Neuronal stem cell (in vitro differentiated cells): ENCODE measurements at regions not wholly inside any gene's neighbourhood (a gene's known extent, or its start where the extent isn't known, plus 50 kb on each side); places are given as distances from the start of the nearest gene placed in this dataset.

Source experiments
- DNase-seq: peaks from one replicate; pipeline ENCODE4 v3.0.0-alpha.2; 2013; ENCODE audit warnings: low spot score
- H2AFZ ChIP-seq: one replicate; pipeline ENCODE4 v1.6.1; 2013; ENCODE audit warnings: mild to moderate bottlenecking, low read length, inconsistent platforms
- H2AK5ac ChIP-seq: 2 replicates; pipeline ENCODE4 v1.6.1; 2013; ENCODE audit warnings: low read depth, mild to moderate bottlenecking, inconsistent platforms, low read length, moderate library complexity, mixed read lengths
- H2BK120ac ChIP-seq: 2 replicates; pipeline ENCODE4 v1.6.1; 2013; ENCODE audit warnings: low read depth, mild to moderate bottlenecking, inconsistent platforms, low read length, moderate library complexity, mixed read lengths
- H2BK12ac ChIP-seq: one replicate; pipeline ENCODE4 v1.6.1; 2013; ENCODE audit warnings: low read length, inconsistent platforms
- H2BK15ac ChIP-seq: 2 replicates; pipeline ENCODE4 v1.6.1; 2013; ENCODE audit warnings: mild to moderate bottlenecking, low read length, inconsistent platforms, mixed read lengths
- H2BK5ac ChIP-seq: one replicate; pipeline ENCODE4 v1.6.1; 2013; ENCODE audit warnings: inconsistent platforms, mild to moderate bottlenecking, low read length, moderate library complexity
- H3K14ac ChIP-seq: one replicate; pipeline ENCODE4 v1.6.1; 2013; ENCODE audit warnings: low read length, inconsistent platforms
- H3K18ac ChIP-seq: 2 replicates; pipeline ENCODE4 v1.6.1; 2013; ENCODE audit warnings: low read length, inconsistent platforms
- H3K23ac ChIP-seq: 2 replicates; pipeline ENCODE4 v1.6.1; 2013; ENCODE audit warnings: low read depth, mild to moderate bottlenecking, mixed read lengths, low read length, inconsistent platforms; ENCODE audit not compliant: poor library complexity
- H3K27ac ChIP-seq: replicated peaks from 3 replicates; pipeline ENCODE4 v1.5.1; 2013; ENCODE audit warnings: low read length, inconsistent platforms
- H3K27me3 ChIP-seq, 3 experiments: 2 replicates each; pipeline ENCODE4 v1.6.1; 2013; ENCODE audit warnings: low read length in 3 of 3, mild to moderate bottlenecking in 2 of 3, inconsistent platforms in 1 of 3, low read depth in 1 of 3, mixed read lengths in 1 of 3, moderate library complexity in 1 of 3; ENCODE audit not compliant: control insufficient read depth in 3 of 3, insufficient read depth in 3 of 3
- H3K36me3 ChIP-seq, 2 donors: replicated peaks in 1 of 2; 2 replicates each; pipeline ENCODE4 v1.6.1; 2013; ENCODE audit warnings: low read length in 2 of 2; ENCODE audit not compliant: control insufficient read depth in 2 of 2, insufficient read depth in 2 of 2
- H3K4ac ChIP-seq: 2 replicates; pipeline ENCODE4 v1.6.1; 2013; ENCODE audit warnings: inconsistent platforms, mild to moderate bottlenecking, low read length, moderate library complexity
- H3K4me1 ChIP-seq, 2 donors: 1 replicate in 1 of 2; 2 replicates in 1 of 2; pipeline ENCODE4 v1.6.1; 2013; ENCODE audit warnings: low read length in 2 of 2, low read depth in 1 of 2; ENCODE audit not compliant: control insufficient read depth in 2 of 2, insufficient read depth in 1 of 2
- H3K4me2 ChIP-seq: one replicate; pipeline ENCODE4 v1.6.1; 2013; ENCODE audit warnings: mild to moderate bottlenecking, low read length, inconsistent platforms; ENCODE audit not compliant: insufficient read depth, poor library complexity, severe bottlenecking
- H3K4me3 ChIP-seq, 2 donors: 2 replicates each; pipeline ENCODE4 v1.5.1; 2013; ENCODE audit warnings: low read length in 2 of 2, mild to moderate bottlenecking in 2 of 2, inconsistent platforms in 1 of 2, moderate library complexity in 1 of 2
- H3K79me1 ChIP-seq: one replicate; pipeline ENCODE4 v1.6.1; 2013; ENCODE audit warnings: low read depth, mild to moderate bottlenecking, inconsistent platforms, low read length, moderate library complexity
- H3K9ac ChIP-seq: one replicate; pipeline ENCODE4 v1.6.1; 2013; ENCODE audit warnings: mild to moderate bottlenecking, low read depth, low read length, inconsistent platforms; ENCODE audit not compliant: poor library complexity
- H3K9me3 ChIP-seq, 2 donors: replicated peaks in 1 of 2; 2 replicates each; pipeline versions ENCODE3 to v1.6.1; 2013; ENCODE audit warnings: low read length in 2 of 2, mild to moderate bottlenecking in 2 of 2, inconsistent platforms in 1 of 2, low read depth in 1 of 2, mixed read lengths in 1 of 2, moderate library complexity in 1 of 2; ENCODE audit not compliant: control insufficient read depth in 2 of 2, insufficient read depth in 1 of 2
- H4K8ac ChIP-seq: one replicate; pipeline ENCODE4 v1.6.1; 2013; ENCODE audit warnings: low read depth, mild to moderate bottlenecking, inconsistent platforms, low read length, moderate library complexity
- H4K91ac ChIP-seq: one replicate; pipeline ENCODE4 v1.6.1; 2013; ENCODE audit warnings: low read length, low read depth, mild to moderate bottlenecking, inconsistent platforms; ENCODE audit not compliant: poor library complexity
- WGBS, 2 donors: extraction: QIAGEN DNeasy Blood & Tissue Kit; methylation state at CpG; one replicate each; pipeline ENCODE4 v1.1.7; 2013; ENCODE audit warnings: missing lambda C conversion rate in 2 of 2, mixed read lengths in 1 of 2; ENCODE audit not compliant: insufficient read length in 2 of 2, insufficient replicate concordance in 1 of 2; ENCODE audit errors: extremely low coverage in 2 of 2; 5-methylcytosine and 5-hydroxymethylcytosine counted together

DNA sequence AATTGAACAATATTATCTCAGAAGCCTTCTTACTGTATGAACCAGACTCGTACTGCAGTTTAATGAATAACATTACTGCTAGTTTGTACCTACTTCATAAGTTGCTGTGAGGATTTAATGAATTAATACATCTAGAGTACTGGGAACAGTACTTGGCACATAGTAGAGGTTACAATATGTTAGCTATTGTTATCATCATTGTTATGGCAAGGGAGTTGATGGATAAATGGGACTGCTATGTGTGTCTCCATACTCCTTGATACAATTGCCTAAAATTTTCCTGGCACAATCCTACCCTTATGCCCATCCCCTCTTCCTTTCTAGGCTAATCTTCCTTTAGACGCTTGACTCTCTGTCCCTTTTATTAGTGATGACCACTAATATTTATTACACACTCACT lies 473.6 kb downstream of the MCTP2 start:
- Histone ChIP-seq H4K91ac (no peak overlapping the region), H2BK5ac (no peak overlapping the region), H3K4ac (no peak overlapping the region), H4K8ac (no peak overlapping the region), H3K14ac (no peak overlapping the region), H2AFZ (no peak overlapping the region), H2BK15ac (no peak overlapping the region), H3K23ac (no peak overlapping the region), H3K4me1 (no peaks in the 10 kb centered on the region), H3K27ac (no peak overlapping the region), H3K79me1 (no peaks in the 10 kb centered on the region), H2AK5ac (no peak overlapping the region), H3K27me3 (no peaks in the 10 kb centered on the region), H3K36me3 (no peaks in the 10 kb centered on the region), H3K9ac (no peak overlapping the region), H3K4me3 (no peak overlapping the region), H3K9me3 (no peaks in the 10 kb centered on the region), H2BK120ac (no peak overlapping the region), H2BK12ac (no peak overlapping the region), H3K4me2 (no peak overlapping the region), H3K18ac (no peak overlapping the region)
- no CpG with 5 or more reads among the region's 2 CpGs for WGBS, 2 donors
- no peak for DNase-seq

DNA sequence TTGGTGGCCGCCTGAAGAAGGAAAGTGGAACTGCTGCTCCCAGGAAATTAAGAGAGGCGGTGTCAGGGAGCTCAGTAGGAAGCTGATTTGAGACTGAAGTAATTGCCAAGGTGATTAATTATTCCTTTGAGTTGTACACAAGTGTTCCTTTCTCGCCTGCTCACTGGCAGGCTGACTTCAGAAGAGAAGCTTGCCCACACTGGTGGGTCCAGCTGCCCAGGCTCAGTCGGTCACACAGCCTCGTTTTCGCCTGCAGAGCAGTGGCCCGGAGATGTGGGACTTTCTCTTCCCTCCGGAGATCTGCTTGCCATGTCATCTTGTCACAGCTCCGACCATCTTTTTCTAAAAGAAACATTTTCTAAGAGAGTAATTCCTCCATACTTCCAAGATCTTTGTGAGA lies 478.0 kb downstream of the MCTP2 start:
- no peak overlapping the region for H2BK12ac ChIP-seq
- H4K8ac ChIP-seq, result no peak overlapping the region
- no peak overlapping the region for H2AFZ ChIP-seq

DNA sequence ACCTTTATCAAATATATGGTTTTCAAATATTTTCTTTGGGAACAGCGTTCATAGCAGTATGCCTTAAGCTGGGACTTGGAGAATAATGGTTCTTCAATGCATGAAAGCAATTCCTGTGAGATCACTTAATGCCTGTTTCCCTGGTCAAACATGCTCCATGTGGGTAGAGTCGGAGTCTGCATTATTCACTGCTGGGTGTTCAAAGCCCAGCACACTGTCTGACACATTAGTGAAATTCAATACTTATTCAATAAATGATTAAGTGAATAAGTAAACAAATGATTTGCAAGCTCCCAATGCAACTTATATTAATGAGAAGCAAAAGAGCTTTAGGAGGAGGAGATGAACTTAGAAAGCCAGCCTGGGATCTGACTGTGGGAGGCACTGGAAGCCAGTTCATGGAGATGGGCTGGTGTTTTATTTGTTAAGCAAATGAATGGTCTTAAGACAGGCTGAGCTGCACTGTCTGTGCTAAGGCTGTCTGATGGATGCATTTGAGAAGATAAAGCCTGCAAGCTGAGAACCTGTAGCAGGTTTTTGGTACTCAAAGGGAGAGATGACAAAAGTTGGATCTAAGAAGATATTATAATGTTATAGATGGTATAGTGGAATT lies 490.8 kb downstream of the MCTP2 start:
- no peak overlapping the region for H4K91ac ChIP-seq
- DNase-seq, result no peak
- H3K27me3 ChIP-seq, result no peaks in the 10 kb centered on the region
- H2AK5ac ChIP-seq, result no peak overlapping the region
- no peak overlapping the region for H2AFZ ChIP-seq
- H2BK5ac ChIP-seq, result no peak overlapping the region
- H3K4me1 ChIP-seq, result no peaks in the 10 kb centered on the region
- no peak overlapping the region for H2BK12ac ChIP-seq
- H3K79me1 ChIP-seq, result no peaks in the 10 kb centered on the region
- no peak overlapping the region for H3K4me3 ChIP-seq
- no CpG with 5 or more reads among the region's 2 CpGs for WGBS, 2 donors
- no peak overlapping the region for H2BK120ac ChIP-seq
- H3K9me3 ChIP-seq, result no peaks in the 10 kb centered on the region
- no peak overlapping the region for H2BK15ac ChIP-seq
- H3K27ac ChIP-seq, result no peak overlapping the region
- no peak overlapping the region for H4K8ac ChIP-seq
- no peak overlapping the region for H3K23ac ChIP-seq
- H3K9ac ChIP-seq, result no peak overlapping the region
- H3K4me2 ChIP-seq, result no peak overlapping the region
- H3K18ac ChIP-seq, result no peak overlapping the region
- no peak overlapping the region for H3K4ac ChIP-seq
- H3K14ac ChIP-seq, result no peak overlapping the region
- no peaks in the 10 kb centered on the region for H3K36me3 ChIP-seq

More for the DNA sequence above, 478.0 kb downstream of the MCTP2 start:
- H2BK15ac ChIP-seq, result no peak overlapping the region
- H3K4me2 ChIP-seq, result no peak overlapping the region
- no peak overlapping the region for H3K18ac ChIP-seq
- DNase-seq, result no peak
- no peak overlapping the region for H3K14ac ChIP-seq
- no peak overlapping the region for H2AK5ac ChIP-seq
- no peak overlapping the region for H3K23ac ChIP-seq
- no peaks in the 10 kb centered on the region for H3K79me1 ChIP-seq
- no peaks in the 10 kb centered on the region for H3K36me3 ChIP-seq
- no peaks in the 10 kb centered on the region for H3K9me3 ChIP-seq
- H2BK5ac ChIP-seq, result no peak overlapping the region
- WGBS, 2 donors, result no CpG with 5 or more reads among the region's 9 CpGs
- H3K9ac ChIP-seq, result no peak overlapping the region
- H4K91ac ChIP-seq, result no peak overlapping the region
- H2BK120ac ChIP-seq, result no peak overlapping the region
- H3K4me1 ChIP-seq, result no peaks in the 10 kb centered on the region
- no peak overlapping the region for H3K27ac ChIP-seq
- H3K4me3 ChIP-seq, result no peak overlapping the region
- H3K4ac ChIP-seq, result no peak overlapping the region
- H3K27me3 ChIP-seq, result no peaks in the 10 kb centered on the region

DNA sequence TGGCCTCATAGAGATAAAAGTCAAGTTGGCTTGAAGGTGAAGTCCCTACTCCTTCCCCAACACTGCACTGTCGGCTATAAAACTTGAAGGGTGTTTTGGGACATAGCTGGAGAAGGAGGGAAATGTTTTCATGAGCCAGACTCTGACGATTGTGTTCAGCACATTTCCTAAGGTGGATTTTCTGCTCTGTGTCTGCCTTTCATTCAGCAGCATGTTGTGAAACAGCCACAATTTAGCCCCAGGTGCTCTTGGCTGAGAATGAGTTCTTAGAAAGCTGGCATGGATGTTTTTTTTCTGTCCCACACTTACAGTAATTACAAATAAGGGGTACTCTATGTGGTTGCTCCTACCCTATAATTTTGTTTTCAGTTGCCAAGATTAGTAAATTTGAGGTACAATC lies 492.4 kb downstream of the MCTP2 start:
- Histone ChIP-seq H2BK5ac (no peak overlapping the region), H2BK12ac (no peak overlapping the region), H3K4me1 (no peaks in the 10 kb centered on the region), H3K27ac (no peak overlapping the region), H3K23ac (no peak overlapping the region), H3K4ac (no peak overlapping the region), H2AK5ac (no peak overlapping the region), H3K9ac (no peak overlapping the region), H2AFZ (no peak overlapping the region), H3K79me1 (no peaks in the 10 kb centered on the region), H4K8ac (no peak overlapping the region), H3K14ac (no peak overlapping the region), H2BK120ac (no peak overlapping the region), H3K4me2 (no peak overlapping the region), H3K18ac (no peak overlapping the region), H3K27me3 (no peaks in the 10 kb centered on the region), H4K91ac (no peak overlapping the region), H3K9me3 (no peaks in the 10 kb centered on the region), H3K36me3 (no peaks in the 10 kb centered on the region), H2BK15ac (no peak overlapping the region), H3K4me3 (no peak overlapping the region)
- DNase-seq, result no peak
- no CpG with 5 or more reads among the region's 2 CpGs for WGBS, 2 donors
